ENCODE measurements at regions not wholly inside any gene's neighbourhood (a gene's known extent, or its start where the extent isn't known, plus 50 kb on each side); places are given as distances from the start of the nearest gene placed in this dataset.

- DNase-seq, result no peak
- H3K9me3 ChIP-seq (replicated peaks), result peaks cover 22% of the 10 kb centered on the region
- intact Hi-C loops (cut with micrococcal nuclease), result no loop called here
- H3K27ac ChIP-seq (replicated peaks), result no peak overlapping the region
- no peaks in the 10 kb centered on the region for H3K27me3 ChIP-seq (ENCODE audit: low read depth)
- H3K4me3 ChIP-seq, result no peak overlapping the region
- TF ChIP-seq CTCF (IDR thresholded peaks at IDR 0.05; ENCODE audit: borderline replicate concordance), result no peak
- H3K36me3 ChIP-seq, result no peaks in the 10 kb centered on the region
- H3K4me1 ChIP-seq, result no peaks in the 10 kb centered on the region
These were observed 49.9 kb downstream of the CNTN3 start for GRCh38 chr3:74564560-74564959.

GRCh38 chr3:74562558-74563269, 51.7 kb downstream of the CNTN3 start:
- DNase-seq, result no peak
- no peaks in the 10 kb centered on the region for H3K27me3 ChIP-seq (ENCODE audit: low read depth)
- no peaks in the 10 kb centered on the region for H3K36me3 ChIP-seq
- peaks cover 28% of the 10 kb centered on the region for H3K9me3 ChIP-seq (replicated peaks)
- no peak for TF ChIP-seq CTCF (IDR thresholded peaks at IDR 0.05; ENCODE audit: borderline replicate concordance)
- no peaks in the 10 kb centered on the region for H3K4me1 ChIP-seq
- H3K27ac ChIP-seq (replicated peaks), result no peak overlapping the region
- no peak overlapping the region for H3K4me3 ChIP-seq
- intact Hi-C loops (cut with micrococcal nuclease), result no loop called here

- no peaks in the 10 kb centered on the region for H3K4me1 ChIP-seq
These were observed 52.6 kb downstream of the CNTN3 start for GRCh38 chr3:74561881-74562280.

GRCh38 chr3:74559261-74559660, 55.2 kb downstream of the CNTN3 start:
- no peaks in the 10 kb centered on the region for H3K27me3 ChIP-seq (ENCODE audit: low read depth)
- intact Hi-C loops (cut with micrococcal nuclease), result no loop called here
- TF ChIP-seq CTCF (IDR thresholded peaks at IDR 0.05; ENCODE audit: borderline replicate concordance), result no peak
- no peak overlapping the region for H3K4me3 ChIP-seq
- no peaks in the 10 kb centered on the region for H3K4me1 ChIP-seq
- H3K9me3 ChIP-seq (replicated peaks), result peaks cover 28% of the 10 kb centered on the region
- H3K27ac ChIP-seq (replicated peaks), result no peak overlapping the region
- DNase-seq, result no peak
- H3K36me3 ChIP-seq, result no peaks in the 10 kb centered on the region

More at GRCh38 chr3:74561881-74562280, 52.6 kb downstream of the CNTN3 start:
- H3K27ac ChIP-seq (replicated peaks), result no peak overlapping the region
- DNase-seq, result no peak
- no peaks in the 10 kb centered on the region for H3K36me3 ChIP-seq
- no peak overlapping the region for H3K4me3 ChIP-seq
- no peak for TF ChIP-seq CTCF (IDR thresholded peaks at IDR 0.05; ENCODE audit: borderline replicate concordance)
- intact Hi-C loops (cut with micrococcal nuclease), result no loop called here
- peaks cover 36% of the 10 kb centered on the region for H3K9me3 ChIP-seq (replicated peaks)
- H3K27me3 ChIP-seq (ENCODE audit: low read depth), result no peaks in the 10 kb centered on the region

GRCh38 chr3:74550686-74551085, 63.8 kb downstream of the CNTN3 start:
- no peak for DNase-seq
- Histone ChIP-seq H3K27ac (replicated peaks) (no peak overlapping the region), H3K4me1 (no peaks in the 10 kb centered on the region), H3K27me3 (ENCODE audit: low read depth) (no peaks in the 10 kb centered on the region), H3K4me3 (no peak overlapping the region), H3K36me3 (no peaks in the 10 kb centered on the region), H3K9me3 (replicated peaks) (peaks cover 24% of the 10 kb centered on the region)
- intact Hi-C loops (cut with micrococcal nuclease), result no loop called here
- no peak for TF ChIP-seq CTCF (IDR thresholded peaks at IDR 0.05; ENCODE audit: borderline replicate concordance)

Data from left ventricle myocardium inferior (tissue), 1 donor.